ENCODE measurements at regions not wholly inside any gene's neighbourhood (a gene's known extent, or its start where the extent isn't known, plus 50 kb on each side); places are given as distances from the start of the nearest gene placed in this dataset.

DNA sequence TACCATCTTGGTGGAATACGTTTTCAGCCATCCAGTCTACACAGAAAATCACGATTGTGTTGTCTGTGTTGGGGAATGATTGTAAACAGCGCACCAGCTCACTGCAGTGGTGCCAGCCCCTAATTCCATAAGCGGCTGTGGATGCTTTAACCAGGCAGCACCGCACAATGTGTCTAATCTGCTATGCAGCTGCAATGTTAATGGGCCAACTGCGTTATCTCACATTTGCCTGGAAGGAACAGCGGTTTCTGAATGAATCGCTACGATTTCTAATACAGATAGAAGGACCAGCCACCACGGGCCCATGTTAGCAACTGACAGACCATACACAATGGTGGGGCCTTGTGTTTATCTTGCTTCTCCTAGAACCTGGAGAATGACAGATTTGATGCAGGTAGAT lies 384.5 kb upstream of the KIRREL3 start (continued):
- TF ChIP-seq, protein P1, sequence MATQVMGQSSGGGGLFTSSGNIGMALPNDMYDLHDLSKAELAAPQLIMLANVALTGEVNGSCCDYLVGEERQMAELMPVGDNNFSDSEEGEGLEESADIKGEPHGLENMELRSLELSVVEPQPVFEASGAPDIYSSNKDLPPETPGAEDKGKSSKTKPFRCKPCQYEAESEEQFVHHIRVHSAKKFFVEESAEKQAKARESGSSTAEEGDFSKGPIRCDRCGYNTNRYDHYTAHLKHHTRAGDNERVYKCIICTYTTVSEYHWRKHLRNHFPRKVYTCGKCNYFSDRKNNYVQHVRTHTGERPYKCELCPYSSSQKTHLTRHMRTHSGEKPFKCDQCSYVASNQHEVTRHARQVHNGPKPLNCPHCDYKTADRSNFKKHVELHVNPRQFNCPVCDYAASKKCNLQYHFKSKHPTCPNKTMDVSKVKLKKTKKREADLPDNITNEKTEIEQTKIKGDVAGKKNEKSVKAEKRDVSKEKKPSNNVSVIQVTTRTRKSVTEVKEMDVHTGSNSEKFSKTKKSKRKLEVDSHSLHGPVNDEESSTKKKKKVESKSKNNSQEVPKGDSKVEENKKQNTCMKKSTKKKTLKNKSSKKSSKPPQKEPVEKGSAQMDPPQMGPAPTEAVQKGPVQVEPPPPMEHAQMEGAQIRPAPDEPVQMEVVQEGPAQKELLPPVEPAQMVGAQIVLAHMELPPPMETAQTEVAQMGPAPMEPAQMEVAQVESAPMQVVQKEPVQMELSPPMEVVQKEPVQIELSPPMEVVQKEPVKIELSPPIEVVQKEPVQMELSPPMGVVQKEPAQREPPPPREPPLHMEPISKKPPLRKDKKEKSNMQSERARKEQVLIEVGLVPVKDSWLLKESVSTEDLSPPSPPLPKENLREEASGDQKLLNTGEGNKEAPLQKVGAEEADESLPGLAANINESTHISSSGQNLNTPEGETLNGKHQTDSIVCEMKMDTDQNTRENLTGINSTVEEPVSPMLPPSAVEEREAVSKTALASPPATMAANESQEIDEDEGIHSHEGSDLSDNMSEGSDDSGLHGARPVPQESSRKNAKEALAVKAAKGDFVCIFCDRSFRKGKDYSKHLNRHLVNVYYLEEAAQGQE (IDR thresholded peaks at IDR 0.05; ENCODE audit: low read depth, low read length): no peak
- TF ChIP-seq RCOR1 (IDR thresholded peaks at IDR 0.05; ENCODE audit: low read length) (peak; percentile 98), GABPA (IDR thresholded peaks at IDR 0.05; ENCODE audit: low read depth) (no peak), TEAD4 (IDR thresholded peaks at IDR 0.05; ENCODE audit: borderline replicate concordance, insufficient read depth) (no peak), NFIC (IDR thresholded peaks at IDR 0.05; ENCODE audit: borderline replicate concordance) (no peak), FOSL2 (IDR thresholded peaks at IDR 0.05; ENCODE audit: borderline replicate concordance, low read depth) (no peak), RAD21 (IDR thresholded peaks at IDR 0.05; ENCODE audit: low read length) (no peak; the same call in none of the 2 replicates), FOXJ3 (CRISPR knock-in tag; IDR thresholded peaks at IDR 0.05) (peak; percentile 97), TAF1 (IDR thresholded peaks at IDR 0.05; ENCODE audit: borderline replicate concordance, low read depth, low read length) (no peak), CHD2 (IDR thresholded peaks at IDR 0.05; ENCODE audit: low read length, partially characterized antibody) (peak; percentile 88), JUND (IDR thresholded peaks at IDR 0.05) (no peak), MXI1 (IDR thresholded peaks at IDR 0.05; ENCODE audit: low read depth, low read length) (no peak; the same call in 1 of the 2 replicates), ELF1 (IDR thresholded peaks at IDR 0.05) (no peak), YY1 (IDR thresholded peaks at IDR 0.05; ENCODE audit: low read depth) (no peak), RXRA (IDR thresholded peaks at IDR 0.05; ENCODE audit: borderline replicate concordance, low read depth) (no peak), MEF2A (IDR thresholded peaks at IDR 0.05; ENCODE audit: borderline replicate concordance, low read depth) (no peak)
- TF ChIP-seq, protein P2, sequence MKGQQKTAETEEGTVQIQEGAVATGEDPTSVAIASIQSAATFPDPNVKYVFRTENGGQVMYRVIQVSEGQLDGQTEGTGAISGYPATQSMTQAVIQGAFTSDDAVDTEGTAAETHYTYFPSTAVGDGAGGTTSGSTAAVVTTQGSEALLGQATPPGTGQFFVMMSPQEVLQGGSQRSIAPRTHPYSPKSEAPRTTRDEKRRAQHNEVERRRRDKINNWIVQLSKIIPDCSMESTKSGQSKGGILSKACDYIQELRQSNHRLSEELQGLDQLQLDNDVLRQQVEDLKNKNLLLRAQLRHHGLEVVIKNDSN (IDR thresholded peaks at IDR 0.05; ENCODE audit: borderline replicate concordance, low read depth): no peak
- TF ChIP-seq, protein P3, sequence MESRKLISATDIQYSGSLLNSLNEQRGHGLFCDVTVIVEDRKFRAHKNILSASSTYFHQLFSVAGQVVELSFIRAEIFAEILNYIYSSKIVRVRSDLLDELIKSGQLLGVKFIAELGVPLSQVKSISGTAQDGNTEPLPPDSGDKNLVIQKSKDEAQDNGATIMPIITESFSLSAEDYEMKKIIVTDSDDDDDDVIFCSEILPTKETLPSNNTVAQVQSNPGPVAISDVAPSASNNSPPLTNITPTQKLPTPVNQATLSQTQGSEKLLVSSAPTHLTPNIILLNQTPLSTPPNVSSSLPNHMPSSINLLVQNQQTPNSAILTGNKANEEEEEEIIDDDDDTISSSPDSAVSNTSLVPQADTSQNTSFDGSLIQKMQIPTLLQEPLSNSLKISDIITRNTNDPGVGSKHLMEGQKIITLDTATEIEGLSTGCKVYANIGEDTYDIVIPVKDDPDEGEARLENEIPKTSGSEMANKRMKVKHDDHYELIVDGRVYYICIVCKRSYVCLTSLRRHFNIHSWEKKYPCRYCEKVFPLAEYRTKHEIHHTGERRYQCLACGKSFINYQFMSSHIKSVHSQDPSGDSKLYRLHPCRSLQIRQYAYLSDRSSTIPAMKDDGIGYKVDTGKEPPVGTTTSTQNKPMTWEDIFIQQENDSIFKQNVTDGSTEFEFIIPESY (IDR thresholded peaks at IDR 0.05; ENCODE audit: borderline replicate concordance, low read depth): no peak
- TF ChIP-seq, protein P4, sequence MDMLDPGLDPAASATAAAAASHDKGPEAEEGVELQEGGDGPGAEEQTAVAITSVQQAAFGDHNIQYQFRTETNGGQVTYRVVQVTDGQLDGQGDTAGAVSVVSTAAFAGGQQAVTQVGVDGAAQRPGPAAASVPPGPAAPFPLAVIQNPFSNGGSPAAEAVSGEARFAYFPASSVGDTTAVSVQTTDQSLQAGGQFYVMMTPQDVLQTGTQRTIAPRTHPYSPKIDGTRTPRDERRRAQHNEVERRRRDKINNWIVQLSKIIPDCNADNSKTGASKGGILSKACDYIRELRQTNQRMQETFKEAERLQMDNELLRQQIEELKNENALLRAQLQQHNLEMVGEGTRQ (IDR thresholded peaks at IDR 0.05; ENCODE audit: borderline replicate concordance, low read depth, low read length): no peak
- TF ChIP-seq, protein P5, sequence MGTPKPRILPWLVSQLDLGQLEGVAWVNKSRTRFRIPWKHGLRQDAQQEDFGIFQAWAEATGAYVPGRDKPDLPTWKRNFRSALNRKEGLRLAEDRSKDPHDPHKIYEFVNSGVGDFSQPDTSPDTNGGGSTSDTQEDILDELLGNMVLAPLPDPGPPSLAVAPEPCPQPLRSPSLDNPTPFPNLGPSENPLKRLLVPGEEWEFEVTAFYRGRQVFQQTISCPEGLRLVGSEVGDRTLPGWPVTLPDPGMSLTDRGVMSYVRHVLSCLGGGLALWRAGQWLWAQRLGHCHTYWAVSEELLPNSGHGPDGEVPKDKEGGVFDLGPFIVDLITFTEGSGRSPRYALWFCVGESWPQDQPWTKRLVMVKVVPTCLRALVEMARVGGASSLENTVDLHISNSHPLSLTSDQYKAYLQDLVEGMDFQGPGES (IDR thresholded peaks at IDR 0.05; ENCODE audit: low read depth, low read length): no peak
- TF ChIP-seq, protein P6, sequence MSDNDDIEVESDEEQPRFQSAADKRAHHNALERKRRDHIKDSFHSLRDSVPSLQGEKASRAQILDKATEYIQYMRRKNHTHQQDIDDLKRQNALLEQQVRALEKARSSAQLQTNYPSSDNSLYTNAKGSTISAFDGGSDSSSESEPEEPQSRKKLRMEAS (IDR thresholded peaks at IDR 0.05; ENCODE audit: low read depth): no peak

Measured in SK-N-SH (cell line).